IMR-90 (cell line): ENCODE measurements at regions not wholly inside any gene's neighbourhood (a gene's known extent, or its start where the extent isn't known, plus 50 kb on each side); places are given as distances from the start of the nearest gene placed in this dataset.

Source experiments
- ATAC-seq: fragments of 200-7000 bp; cut with Tn5 transposase; 2 replicates; pipeline ENCODE4 v1.9.1; 2020; ENCODE audit warnings: low read depth, mild to moderate bottlenecking, moderate library complexity
- BruUV-seq: library from RNA; stranded (reverse); fragments of 400-500 nt; replicated peaks from 2 replicates; lab custom pipeline; 2021; lab: Mats Ljungman, UMichigan
- CTCF ChIA-PET: fragments of 300-600 bp; formaldehyde crosslinking; extraction: SDS; loops from one replicate; lab custom pipeline; 2021; ENCODE audit warnings: antibody characterized with exemption; lab: Yijun Ruan, JAX
- POLR2A ChIA-PET: fragments of 300-600 bp; sonication (Branson Sonifier 250); formaldehyde crosslinking; loops from one replicate; lab custom pipeline; 2022; ENCODE audit warnings: antibody characterized with exemption; ENCODE audit not compliant: unreplicated experiment; lab: Charles Lee
- DNase-seq: peaks from one replicate; pipeline ENCODE4 v3.0.0; 2013
- H2AFZ ChIP-seq: replicated peaks from 2 replicates; pipeline ENCODE3; 2013; ENCODE audit warnings: low read length, mild to moderate bottlenecking; ENCODE audit not compliant: poor library complexity
- H2AK5ac ChIP-seq: 2 replicates; pipeline ENCODE4 v1.6.1; 2013; ENCODE audit warnings: low read depth, low read length, inconsistent platforms
- H2AK9ac ChIP-seq: replicated peaks from 2 replicates; pipeline ENCODE3; 2013; ENCODE audit warnings: mild to moderate bottlenecking, low read depth, low read length, moderate library complexity; ENCODE audit not compliant: poor library complexity
- H2BK120ac ChIP-seq: 2 replicates; pipeline ENCODE4 v1.6.1; 2013; ENCODE audit warnings: low read depth, low read length, inconsistent platforms
- H2BK15ac ChIP-seq: 3 replicates; pipeline ENCODE4 v1.6.1; 2013; ENCODE audit warnings: low read depth, low read length, inconsistent platforms
- H2BK20ac ChIP-seq: 2 replicates; pipeline ENCODE4 v1.6.1; 2013; ENCODE audit warnings: low read depth, mild to moderate bottlenecking, inconsistent platforms, low read length, moderate library complexity
- H2BK5ac ChIP-seq: 2 replicates; pipeline ENCODE4 v1.6.1; 2013; ENCODE audit warnings: mild to moderate bottlenecking, low read depth, low read length, inconsistent platforms; ENCODE audit not compliant: poor library complexity, severe bottlenecking
- H3K14ac ChIP-seq: replicated peaks from 2 replicates; pipeline ENCODE4 v1.6.1; 2013; ENCODE audit warnings: low read depth, low read length, inconsistent platforms
- H3K18ac ChIP-seq: 2 replicates; pipeline ENCODE4 v1.6.1; 2013; ENCODE audit warnings: low read depth, low read length, control low read depth
- H3K23ac ChIP-seq: 2 replicates; pipeline ENCODE4 v1.6.1; 2013; ENCODE audit warnings: low read depth, low read length, inconsistent platforms
- H3K27ac ChIP-seq: 2 replicates; pipeline ENCODE4 v1.5.1; 2013; ENCODE audit warnings: mild to moderate bottlenecking, control low read depth, low read length; ENCODE audit not compliant: insufficient read depth
- H3K27me3 ChIP-seq: 2 replicates; pipeline ENCODE4 v1.6.1; 2013; ENCODE audit warnings: low read length; ENCODE audit not compliant: control insufficient read depth, insufficient read depth
- H3K36me3 ChIP-seq: 2 replicates; pipeline ENCODE4 v1.6.1; 2013; ENCODE audit warnings: low read length, mixed read lengths; ENCODE audit not compliant: control insufficient read depth, insufficient read depth
- H3K4ac ChIP-seq: 2 replicates; pipeline ENCODE4 v1.6.1; 2013; ENCODE audit warnings: low read depth, low read length, inconsistent platforms
- H3K4me1 ChIP-seq: 2 replicates; pipeline ENCODE4 v1.6.1; 2013; ENCODE audit warnings: low read length, mixed read lengths; ENCODE audit not compliant: control insufficient read depth, insufficient read depth
- H3K4me2 ChIP-seq: 2 replicates; pipeline ENCODE4 v1.6.1; 2013; ENCODE audit warnings: low read depth, mild to moderate bottlenecking, control low read depth, low read length, moderate library complexity
- H3K4me3 ChIP-seq: 2 replicates; pipeline ENCODE4 v1.5.1; 2013; ENCODE audit warnings: low read depth, mild to moderate bottlenecking, control low read depth, low read length, moderate library complexity; ENCODE audit not compliant: insufficient read depth
- H3K56ac ChIP-seq: 2 replicates; pipeline ENCODE4 v1.6.1; 2013; ENCODE audit warnings: low read length, inconsistent platforms; ENCODE audit not compliant: insufficient read depth; ENCODE audit errors: extremely low read depth
- H3K79me1 ChIP-seq, 2 experiments: 2 replicates each; pipeline ENCODE4 v1.6.1; 2013; ENCODE audit warnings: low read length in 2 of 2, inconsistent platforms in 1 of 2, low read depth in 1 of 2
- H3K9ac ChIP-seq: 2 replicates; pipeline ENCODE4 v1.6.1; 2013; ENCODE audit warnings: low read depth, low read length, control low read depth
- H3K9me1 ChIP-seq: 2 replicates; pipeline ENCODE4 v1.6.1; 2013; ENCODE audit warnings: low read length, inconsistent platforms; ENCODE audit not compliant: insufficient read depth
- H3K9me3 ChIP-seq: 2 replicates; pipeline ENCODE4 v1.6.1; 2013; ENCODE audit warnings: low read length; ENCODE audit not compliant: control insufficient read depth, insufficient read depth
- H4K20me1 ChIP-seq: 2 replicates; pipeline ENCODE4 v1.6.1; 2013; ENCODE audit warnings: low read length, inconsistent platforms; ENCODE audit not compliant: insufficient read depth
- H4K5ac ChIP-seq: 2 replicates; pipeline ENCODE4 v1.6.1; 2013; ENCODE audit warnings: mild to moderate bottlenecking, low read depth, low read length, control low read depth
- H4K8ac ChIP-seq, 2 experiments: 2 replicates each; pipeline ENCODE4 v1.6.1; 2013; ENCODE audit warnings: low read depth in 2 of 2, low read length in 2 of 2, control low read depth in 1 of 2, inconsistent platforms in 1 of 2
- H4K91ac ChIP-seq: 2 replicates; pipeline ENCODE4 v1.6.1; 2013; ENCODE audit warnings: low read depth, low read length, inconsistent platforms; ENCODE audit not compliant: insufficient read depth
- BHLHE40 ChIP-seq: fragments of 150-350 bp; IDR thresholded peaks from 2 replicates; pipeline ENCODE4 v1.6.1; 2016; ENCODE audit warnings: mild to moderate bottlenecking, low read depth, low read length
- CEBPB ChIP-seq: IDR thresholded peaks from 2 replicates; pipeline ENCODE4 v1.6.1; 2012; ENCODE audit warnings: low read depth, low read length, improper control_type of control experiment
- CHD1 ChIP-seq: IDR thresholded peaks from 2 replicates; pipeline ENCODE4 v1.6.1; 2012; ENCODE audit warnings: low read depth, low read length, improper control_type of control experiment
- CTCF ChIP-seq: conservative IDR thresholded peaks from 2 replicates; pipeline ENCODE4 v1.5.1; 2012; ENCODE audit warnings: mild to moderate bottlenecking, low read depth, low read length, improper control_type of control experiment
- ELK1 ChIP-seq: fragments of 150-350 bp; IDR thresholded peaks from 2 replicates; pipeline ENCODE4 v1.6.1; 2016; ENCODE audit warnings: low read depth, mild to moderate bottlenecking, low read length, moderate library complexity, borderline replicate concordance
- FOS ChIP-seq: fragments of 150-350 bp; IDR thresholded peaks from 2 replicates; pipeline ENCODE4 v1.6.1; 2016; ENCODE audit warnings: low read depth, low read length
- MAFK ChIP-seq: IDR thresholded peaks from 2 replicates; pipeline ENCODE4 v1.6.1; 2012; ENCODE audit warnings: low read depth, low read length, improper control_type of control experiment
- MAZ ChIP-seq: IDR thresholded peaks from 2 replicates; pipeline ENCODE4 v1.6.1; 2012; ENCODE audit warnings: low read depth, mild to moderate bottlenecking, low read length, improper control_type of control experiment, moderate library complexity, borderline replicate concordance
- MXI1 ChIP-seq: IDR thresholded peaks from 2 replicates; pipeline ENCODE4 v1.6.1; 2012; ENCODE audit warnings: low read depth, mild to moderate bottlenecking, low read length, moderate library complexity, borderline replicate concordance
- NFE2L2 ChIP-seq: fragments of 150-350 bp; IDR thresholded peaks from 2 replicates; pipeline ENCODE4 v1.6.1; 2016; ENCODE audit warnings: low read depth, mild to moderate bottlenecking, low read length
- POLR2A ChIP-seq: IDR thresholded peaks from 2 replicates; pipeline ENCODE4 v1.6.1; 2012; ENCODE audit warnings: mild to moderate bottlenecking, low read depth, low read length
- RAD21 ChIP-seq: IDR thresholded peaks from 2 replicates; pipeline ENCODE4 v1.6.1; 2012; ENCODE audit warnings: low read length, improper control_type of control experiment
- RCOR1 ChIP-seq: IDR thresholded peaks from 2 replicates; pipeline ENCODE4 v1.6.1; 2012; ENCODE audit warnings: mild to moderate bottlenecking, low read length, improper control_type of control experiment; ENCODE audit not compliant: insufficient replicate concordance
- RFX5 ChIP-seq: IDR thresholded peaks from 2 replicates; pipeline ENCODE4 v1.8.0; 2012; ENCODE audit warnings: low read depth, mild to moderate bottlenecking, low read length, moderate library complexity
- SMC3 ChIP-seq: fragments of 150-350 bp; IDR thresholded peaks from 2 replicates; pipeline ENCODE4 v1.6.1; 2016; ENCODE audit warnings: low read depth, mild to moderate bottlenecking, antibody characterized with exemption, low read length, moderate library complexity
- USF2 ChIP-seq: fragments of 150-350 bp; IDR thresholded peaks from 2 replicates; pipeline ENCODE4 v1.6.1; 2017; ENCODE audit warnings: mild to moderate bottlenecking, antibody characterized with exemption, low read length, low read depth
- dilution Hi-C: fragments of 300-500 bp; cut with HindIII; formaldehyde crosslinking; loops from one replicate; pipeline ENCODE4 v1.14.3; 2018; ENCODE audit warnings: low sequenced_read_pairs; ENCODE audit not compliant: unreplicated experiment
- in situ Hi-C: fragments of 300-500 bp; cut with MboI; formaldehyde crosslinking; loops from 3 replicates; pipeline ENCODE4 v1.14.3; 2019; ENCODE audit warnings: low sequenced_read_pairs, inconsistent platforms, mixed read lengths
- intact Hi-C: fragments of 100-400 bp; cut with micrococcal nuclease; formaldehyde crosslinking; loops from 2 replicates; pipeline ENCODE4 v1.10.0; 2022

- H3K79me1 ChIP-seq, result no peaks in the 10 kb centered on the region
- no peak overlapping the region for H3K4me2 ChIP-seq
- H3K27ac ChIP-seq, result no peak overlapping the region
- H2BK5ac ChIP-seq, result no peak overlapping the region
- H2AK5ac ChIP-seq, result no peak overlapping the region
- in situ Hi-C loops (no loop called here), intact Hi-C loops (no loop called here), dilution Hi-C loops (no loop called here)
- no peak for ATAC-seq
- ChIA-PET POLR2A (no interaction called here), CTCF (no interaction called here)
- peaks cover 7% of the 10 kb centered on the region for H3K9me1 ChIP-seq
- H3K4ac ChIP-seq, result no peak overlapping the region
- no peaks in the 10 kb centered on the region; the same call in 1 of the 2 replicates for H3K27me3 ChIP-seq
- no peak overlapping the region for H4K91ac ChIP-seq
- no peak overlapping the region for H2BK20ac ChIP-seq
- H3K18ac ChIP-seq, result no peak overlapping the region
- H4K5ac ChIP-seq, result no peak overlapping the region
- DNase-seq, result no peak
- H3K56ac ChIP-seq, result no peak overlapping the region
- H3K9me3 ChIP-seq, result no peaks in the 10 kb centered on the region
- H2AK9ac ChIP-seq, result no peak overlapping the region
- no peaks in the 10 kb centered on the region for H4K20me1 ChIP-seq
- BruUV-seq, result no TSS peak
- no peak overlapping the region for H4K8ac ChIP-seq
- TF ChIP-seq ELK1 (no peak), USF2 (no peak), MAFK (no peak), MAZ (no peak), MXI1 (no peak), RAD21 (no peak), CTCF (no peak), RFX5 (no peak), CHD1 (no peak), RCOR1 (no peak), CEBPB (no peak), FOS (no peak), NFE2L2 (no peak), BHLHE40 (no peak), SMC3 (no peak), POLR2A (no peak)
- H3K14ac ChIP-seq, result no peak overlapping the region
- H3K4me3 ChIP-seq, result no peak overlapping the region
- H3K23ac ChIP-seq, result no peak overlapping the region
- H2AFZ ChIP-seq, result no peak overlapping the region
- no peak overlapping the region for H2BK120ac ChIP-seq
- peaks cover 8% of the 10 kb centered on the region for H3K4me1 ChIP-seq
- no peaks in the 10 kb centered on the region for H3K36me3 ChIP-seq
- no peak overlapping the region for H2BK15ac ChIP-seq
- no peak overlapping the region for H3K9ac ChIP-seq
These were observed 200.8 kb upstream of the CFAP20DC start for GRCh38 chr3:59250600-59250999.
